SK-N-SH treated with all-trans-retinoic acid at 6 μM for 48 hours (cell line): ENCODE measurements at regions not wholly inside any gene's neighbourhood (a gene's known extent, or its start where the extent isn't known, plus 50 kb on each side); places are given as distances from the start of the nearest gene placed in this dataset.

ENCODE experiments used
- ATAC-seq: fragments of 200-7000 bp; cut with Tn5 transposase; 3 replicates; pipeline ENCODE4 v1.9.1; 2020; ENCODE audit warnings: mild to moderate bottlenecking, moderate library complexity
- ARNTL ChIP-seq: fragments of 450-650 bp; formaldehyde crosslinking; IDR thresholded peaks from 2 replicates; pipeline ENCODE4 v1.5.0; 2020; ENCODE audit warnings: low read depth, mild to moderate bottlenecking, moderate library complexity, borderline replicate concordance
- BACH2 ChIP-seq: fragments of 250-450 bp; sonication (Bioruptor Pico); IDR thresholded peaks from 2 replicates; pipeline ENCODE4 v1.9.0; 2021; ENCODE audit warnings: mild to moderate bottlenecking, borderline replicate concordance
- CSDC2 ChIP-seq: fragments of 250-450 bp; sonication (Bioruptor Pico); IDR thresholded peaks from 2 replicates; pipeline ENCODE4 v1.5.0; 2020; ENCODE audit warnings: mild to moderate bottlenecking, moderate library complexity
- ESRRG ChIP-seq: fragments of 250-450 bp; sonication (Bioruptor Pico); IDR thresholded peaks from 2 replicates; pipeline ENCODE4 v1.6.1; 2021; ENCODE audit warnings: mild to moderate bottlenecking
- GLIS3 ChIP-seq: fragments of 250-450 bp; sonication (Bioruptor Pico); IDR thresholded peaks from 2 replicates; pipeline ENCODE4 v1.5.0; 2020; ENCODE audit warnings: mild to moderate bottlenecking, moderate library complexity
- ISL1 ChIP-seq: fragments of 250-450 bp; sonication (Bioruptor Pico); IDR thresholded peaks from 2 replicates; pipeline ENCODE4 v2.1.2; 2022; ENCODE audit warnings: mild to moderate bottlenecking, moderate library complexity
- OSR1 ChIP-seq: fragments of 250-450 bp; sonication (Bioruptor Pico); IDR thresholded peaks from 2 replicates; pipeline ENCODE4 v1.8.0; 2022; ENCODE audit warnings: moderate library complexity, mild to moderate bottlenecking, inconsistent platforms
- PATZ1 ChIP-seq: fragments of 250-450 bp; sonication (Bioruptor Pico); IDR thresholded peaks from 2 replicates; pipeline ENCODE4 v1.8.0; 2020; ENCODE audit warnings: mild to moderate bottlenecking, moderate library complexity, borderline replicate concordance
- PPARA ChIP-seq: fragments of 250-450 bp; sonication (Bioruptor Pico); IDR thresholded peaks from 2 replicates; pipeline ENCODE4 v1.5.0; 2020; ENCODE audit warnings: mild to moderate bottlenecking, borderline replicate concordance
- RARB ChIP-seq: fragments of 250-450 bp; sonication (Bioruptor Pico); IDR thresholded peaks from 2 replicates; pipeline ENCODE4 v1.8.0; 2021; ENCODE audit warnings: mild to moderate bottlenecking, moderate library complexity
- SNAI2 ChIP-seq: fragments of 250-450 bp; sonication (Bioruptor Pico); IDR thresholded peaks from 2 replicates; pipeline ENCODE4 v1.5.0; 2020; ENCODE audit warnings: mild to moderate bottlenecking, moderate library complexity
- TCF4 ChIP-seq: fragments of 250-450 bp; sonication (Bioruptor Pico); IDR thresholded peaks from 2 replicates; pipeline ENCODE4 v1.8.0; 2021; ENCODE audit warnings: mild to moderate bottlenecking, moderate library complexity, borderline replicate concordance
- TOX ChIP-seq: fragments of 250-450 bp; sonication (Bioruptor Pico); IDR thresholded peaks from 2 replicates; pipeline ENCODE4 v1.8.0; 2021; ENCODE audit warnings: mild to moderate bottlenecking, moderate library complexity, borderline replicate concordance
- ZC3H10 ChIP-seq: fragments of 250-450 bp; sonication (Bioruptor Pico); IDR thresholded peaks from 2 replicates; pipeline ENCODE4 v1.5.1; 2021; ENCODE audit warnings: mild to moderate bottlenecking, moderate library complexity
- ZFP3 ChIP-seq: fragments of 250-450 bp; sonication (Bioruptor Pico); IDR thresholded peaks from 2 replicates; pipeline ENCODE4 v1.5.0; 2020; ENCODE audit warnings: mild to moderate bottlenecking, moderate library complexity
- ZFP30 ChIP-seq: fragments of 450-650 bp; formaldehyde crosslinking; IDR thresholded peaks from 2 replicates; pipeline ENCODE4 v1.5.0; 2022; ENCODE audit warnings: mild to moderate bottlenecking, moderate library complexity
- ZNF70 ChIP-seq: fragments of 450-650 bp; formaldehyde crosslinking; IDR thresholded peaks from 2 replicates; pipeline ENCODE4 v1.5.0; 2020; ENCODE audit warnings: mild to moderate bottlenecking, moderate library complexity
- ZNF8 ChIP-seq: fragments of 450-650 bp; formaldehyde crosslinking; IDR thresholded peaks from 2 replicates; pipeline ENCODE4 v1.5.0; 2020; ENCODE audit warnings: mild to moderate bottlenecking, moderate library complexity
- TF ChIP-seq, protein P1 (sequence below): fragments of 250-450 bp; sonication (Bioruptor Pico); IDR thresholded peaks from 2 replicates; pipeline ENCODE4 v1.8.0; 2021; ENCODE audit warnings: low read depth, mild to moderate bottlenecking, moderate library complexity, borderline replicate concordance
- TF ChIP-seq, protein P2 (sequence below): fragments of 250-450 bp; sonication (Bioruptor Pico); IDR thresholded peaks from 2 replicates; pipeline ENCODE4 v1.5.0; 2020; ENCODE audit warnings: mild to moderate bottlenecking, moderate library complexity

GRCh38 chr2:18835787-18836186 lies 246.4 kb upstream of the NT5C1B start (continued):
- TF ChIP-seq, protein P1, sequence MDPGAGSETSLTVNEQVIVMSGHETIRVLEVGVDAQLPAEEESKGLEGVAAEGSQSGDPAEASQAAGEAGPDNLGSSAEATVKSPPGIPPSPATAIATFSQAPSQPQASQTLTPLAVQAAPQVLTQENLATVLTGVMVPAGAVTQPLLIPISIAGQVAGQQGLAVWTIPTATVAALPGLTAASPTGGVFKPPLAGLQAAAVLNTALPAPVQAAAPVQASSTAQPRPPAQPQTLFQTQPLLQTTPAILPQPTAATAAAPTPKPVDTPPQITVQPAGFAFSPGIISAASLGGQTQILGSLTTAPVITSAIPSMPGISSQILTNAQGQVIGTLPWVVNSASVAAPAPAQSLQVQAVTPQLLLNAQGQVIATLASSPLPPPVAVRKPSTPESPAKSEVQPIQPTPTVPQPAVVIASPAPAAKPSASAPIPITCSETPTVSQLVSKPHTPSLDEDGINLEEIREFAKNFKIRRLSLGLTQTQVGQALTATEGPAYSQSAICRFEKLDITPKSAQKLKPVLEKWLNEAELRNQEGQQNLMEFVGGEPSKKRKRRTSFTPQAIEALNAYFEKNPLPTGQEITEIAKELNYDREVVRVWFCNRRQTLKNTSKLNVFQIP: no peak
- no peak for TF ChIP-seq TCF4
- no peak for TF ChIP-seq PATZ1 (CRISPR knock-in tag)
- TF ChIP-seq ZNF70: no peak
- no peak for TF ChIP-seq ESRRG (CRISPR knock-in tag)
- TF ChIP-seq ZFP3 (CRISPR knock-in tag): no peak
- TF ChIP-seq SNAI2: no peak

- ATAC-seq: peak; percentile 35; the same call in 2 of the 3 replicates
- TF ChIP-seq ZC3H10 (CRISPR knock-in tag): no peak
- TF ChIP-seq TCF4: no peak
- no peak for TF ChIP-seq ARNTL (CRISPR knock-in tag)
- no peak for TF ChIP-seq OSR1 (CRISPR knock-in tag)
- no peak for TF ChIP-seq PPARA (CRISPR knock-in tag)
- TF ChIP-seq, protein P2, sequence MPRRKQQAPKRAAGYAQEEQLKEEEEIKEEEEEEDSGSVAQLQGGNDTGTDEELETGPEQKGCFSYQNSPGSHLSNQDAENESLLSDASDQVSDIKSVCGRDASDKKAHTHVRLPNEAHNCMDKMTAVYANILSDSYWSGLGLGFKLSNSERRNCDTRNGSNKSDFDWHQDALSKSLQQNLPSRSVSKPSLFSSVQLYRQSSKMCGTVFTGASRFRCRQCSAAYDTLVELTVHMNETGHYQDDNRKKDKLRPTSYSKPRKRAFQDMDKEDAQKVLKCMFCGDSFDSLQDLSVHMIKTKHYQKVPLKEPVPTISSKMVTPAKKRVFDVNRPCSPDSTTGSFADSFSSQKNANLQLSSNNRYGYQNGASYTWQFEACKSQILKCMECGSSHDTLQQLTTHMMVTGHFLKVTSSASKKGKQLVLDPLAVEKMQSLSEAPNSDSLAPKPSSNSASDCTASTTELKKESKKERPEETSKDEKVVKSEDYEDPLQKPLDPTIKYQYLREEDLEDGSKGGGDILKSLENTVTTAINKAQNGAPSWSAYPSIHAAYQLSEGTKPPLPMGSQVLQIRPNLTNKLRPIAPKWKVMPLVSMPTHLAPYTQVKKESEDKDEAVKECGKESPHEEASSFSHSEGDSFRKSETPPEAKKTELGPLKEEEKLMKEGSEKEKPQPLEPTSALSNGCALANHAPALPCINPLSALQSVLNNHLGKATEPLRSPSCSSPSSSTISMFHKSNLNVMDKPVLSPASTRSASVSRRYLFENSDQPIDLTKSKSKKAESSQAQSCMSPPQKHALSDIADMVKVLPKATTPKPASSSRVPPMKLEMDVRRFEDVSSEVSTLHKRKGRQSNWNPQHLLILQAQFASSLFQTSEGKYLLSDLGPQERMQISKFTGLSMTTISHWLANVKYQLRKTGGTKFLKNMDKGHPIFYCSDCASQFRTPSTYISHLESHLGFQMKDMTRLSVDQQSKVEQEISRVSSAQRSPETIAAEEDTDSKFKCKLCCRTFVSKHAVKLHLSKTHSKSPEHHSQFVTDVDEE (CRISPR knock-in tag): no peak
- TF ChIP-seq GLIS3 (CRISPR knock-in tag): no peak
- no peak for TF ChIP-seq ZFP3 (CRISPR knock-in tag)
- TF ChIP-seq, protein P1: no peak; the same call in 1 of the 2 replicates
- TF ChIP-seq RARB: no peak
These were observed 245.0 kb upstream of the NT5C1B start for GRCh38 chr2:18834341-18834740.

GRCh38 chr2:18833941-18834340 lies 244.6 kb upstream of the NT5C1B start:
- no peak for ATAC-seq
- no peak for TF ChIP-seq ZNF8 (CRISPR knock-in tag)
- TF ChIP-seq, protein P1: no peak
- TF ChIP-seq CSDC2: no peak
- TF ChIP-seq TOX (CRISPR knock-in tag): no peak
- TF ChIP-seq ZFP3 (CRISPR knock-in tag): no peak
- no peak for TF ChIP-seq PATZ1 (CRISPR knock-in tag)
- no peak for TF ChIP-seq PPARA (CRISPR knock-in tag)
- TF ChIP-seq BACH2 (CRISPR knock-in tag): no peak
- TF ChIP-seq ISL1 (CRISPR knock-in tag): no peak
- TF ChIP-seq ZFP30: no peak
- TF ChIP-seq TCF4: no peak
- no peak for TF ChIP-seq SNAI2
- no peak for TF ChIP-seq OSR1 (CRISPR knock-in tag)
- TF ChIP-seq ESRRG (CRISPR knock-in tag): no peak
- no peak for TF ChIP-seq RARB
- TF ChIP-seq ARNTL (CRISPR knock-in tag): no peak
- TF ChIP-seq ZC3H10 (CRISPR knock-in tag): no peak
- TF ChIP-seq, protein P2 (CRISPR knock-in tag): no peak
